Activated CD4-positive, alpha-beta T cell treated with anti-CD3 and anti-CD28 coated beads for 1 hour (primary cell): ENCODE measurements at regions not wholly inside any gene's neighbourhood (a gene's known extent, or its start where the extent isn't known, plus 50 kb on each side); places are given as distances from the start of the nearest gene placed in this dataset.
"Not testable (repeated sequence)": the region's sequence is repeated elsewhere in the genome, so short reads cannot be mapped to it uniquely, and the experiment has no call there.

Source experiments
- DNase-seq: peaks from one replicate; pipeline ENCODE4 v3.0.0-alpha.2; 2020

GRCh38 chr4:77451530-77451929, 154.1 kb upstream of the CXCL13 start:
- no peak for DNase-seq

DNA sequence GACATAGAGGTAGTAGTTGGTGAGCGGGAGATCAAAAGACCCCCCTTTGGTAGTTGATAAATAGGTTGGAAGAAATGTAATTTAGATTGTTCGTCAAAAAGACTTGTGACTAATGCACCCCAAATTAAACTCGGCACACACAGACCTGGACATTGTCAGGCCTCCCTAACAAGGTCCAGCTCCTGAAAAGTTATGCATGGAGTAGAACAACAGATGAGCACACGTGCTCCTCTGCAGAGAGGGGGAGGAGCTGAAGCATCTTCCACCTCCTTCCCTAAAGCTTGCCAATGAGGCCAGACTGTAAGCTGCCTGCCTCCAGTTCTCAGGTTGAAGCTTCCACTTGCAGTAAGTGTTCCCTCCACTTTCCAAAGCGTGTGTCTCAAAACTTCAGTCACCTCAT, 153.5 kb upstream of the CXCL13 start:
- not testable (repeated sequence) for DNase-seq

- no peak for DNase-seq
These were observed 151.7 kb upstream of the CXCL13 start for GRCh38 chr4:77453911-77454310.

GRCh38 chr4:77454858-77455257, 150.8 kb upstream of the CXCL13 start:
- DNase-seq: no peak

DNA sequence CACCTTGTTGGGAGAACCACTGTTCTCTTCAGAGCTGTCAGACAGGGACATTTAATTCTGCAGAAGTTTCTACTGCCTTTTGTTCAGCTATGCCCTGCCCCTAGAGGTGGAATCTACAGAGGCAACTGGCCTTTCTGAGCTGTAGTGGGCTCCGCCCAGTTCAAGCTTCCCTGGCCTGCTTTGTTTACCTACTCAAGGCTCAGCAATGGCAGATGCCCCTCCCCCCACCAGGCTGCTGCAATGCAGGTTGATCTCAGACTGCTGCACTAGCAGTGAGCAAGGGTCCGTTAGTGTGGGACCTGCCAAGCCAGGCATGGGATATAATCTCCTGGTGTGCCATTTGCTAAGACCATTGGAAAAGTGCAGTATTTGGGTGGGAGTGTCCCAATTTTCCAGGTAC, 141.5 kb upstream of the CXCL13 start:
- not testable (repeated sequence) for DNase-seq

DNA sequence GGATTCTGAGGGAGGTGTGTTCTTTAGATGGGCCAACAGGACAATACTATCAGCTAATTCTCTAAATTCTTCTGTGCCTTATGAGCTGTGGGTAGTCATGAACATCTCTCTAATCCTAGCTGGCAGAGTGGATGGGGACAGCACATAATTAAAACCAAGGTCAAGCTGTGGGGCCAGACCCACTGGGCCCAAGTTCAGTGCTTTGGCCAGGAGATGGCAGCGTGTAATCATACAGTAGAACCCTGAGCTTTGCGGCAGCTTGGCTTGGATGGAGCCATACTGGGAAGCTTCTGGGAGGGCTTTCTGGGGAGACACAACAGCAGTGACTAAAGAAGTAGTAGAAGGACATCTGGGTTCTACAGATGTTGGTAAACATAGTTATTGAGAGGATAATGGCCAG, 140.3 kb upstream of the CXCL13 start:
- no peak for DNase-seq

- no peak for DNase-seq
These were observed 139.2 kb upstream of the CXCL13 start for GRCh38 chr4:77466430-77466829.

GRCh38 chr4:77471821-77472495, 133.7 kb upstream of the CXCL13 start:
- no peak for DNase-seq

DNA sequence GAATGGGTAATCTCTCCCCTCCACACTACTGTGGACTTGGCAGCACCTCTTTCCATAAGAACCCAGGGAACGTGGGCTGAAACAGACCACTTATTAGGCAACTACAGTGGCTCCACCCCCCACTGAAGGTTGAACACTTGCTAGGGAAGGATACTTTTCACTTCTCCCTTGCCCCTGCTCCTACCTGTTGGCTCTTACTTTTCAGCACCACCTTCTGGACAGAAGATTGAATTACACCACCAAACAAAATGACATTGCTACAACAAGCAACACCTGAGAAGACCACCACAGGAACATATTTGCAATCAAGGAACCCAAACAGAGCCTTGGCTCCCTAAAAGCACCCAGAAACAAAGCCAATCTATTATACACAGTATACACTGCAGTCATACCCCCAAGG, 132.1 kb upstream of the CXCL13 start:
- DNase-seq: no peak

GRCh38 chr4:77481856-77482255, 123.8 kb upstream of the CXCL13 start:
- no peak for DNase-seq

- DNase-seq: no peak
These were observed 116.7 kb upstream of the CXCL13 start for GRCh38 chr4:77488882-77489281.

GRCh38 chr4:77493120-77493752, 112.4 kb upstream of the CXCL13 start:
- DNase-seq: no peak

GRCh38 chr4:77493829-77494551, 111.6 kb upstream of the CXCL13 start:
- DNase-seq: no peak

GRCh38 chr4:77496457-77496856, 109.2 kb upstream of the CXCL13 start:
- DNase-seq: no peak

GRCh38 chr4:77500801-77501200, 104.8 kb upstream of the CXCL13 start:
- DNase-seq: no peak

DNA sequence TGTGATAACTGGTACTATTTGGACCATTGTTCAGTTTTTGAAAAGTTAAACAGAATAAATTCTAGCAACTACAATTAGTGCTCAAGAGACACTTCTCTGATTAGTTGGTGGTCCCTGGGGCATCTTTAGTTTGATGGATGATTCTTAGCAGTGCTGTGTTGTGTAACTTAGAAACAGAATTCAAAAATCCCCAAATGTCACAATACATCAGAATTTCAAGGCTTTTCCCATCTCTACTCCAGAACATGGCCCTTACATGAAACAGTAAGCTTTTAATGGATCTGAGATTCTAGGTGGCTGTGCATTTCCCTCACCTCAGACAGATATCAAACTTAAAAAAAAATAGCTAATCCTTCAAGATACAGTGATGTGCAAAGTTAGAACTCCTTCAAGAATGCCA, 104.4 kb upstream of the CXCL13 start:
- no peak for DNase-seq

DNA sequence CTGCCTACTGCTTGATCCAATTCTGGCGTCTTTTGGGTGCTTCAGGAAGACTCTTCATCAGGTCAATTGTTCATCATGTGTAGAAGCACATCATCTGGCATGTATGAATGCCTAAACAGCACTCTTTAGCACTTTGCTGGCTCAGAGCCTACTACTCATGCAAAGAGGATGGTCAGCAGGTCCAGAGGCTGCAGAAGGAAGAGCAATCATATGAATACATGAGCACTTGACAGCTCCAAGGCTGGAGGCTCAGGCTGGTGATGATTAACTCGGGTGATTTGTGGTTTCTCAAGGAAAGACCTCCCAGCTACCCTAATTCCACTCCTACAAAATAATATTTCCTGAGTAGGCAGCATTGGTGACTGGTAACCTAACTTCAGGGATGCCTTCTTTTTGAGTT, 103.8 kb upstream of the CXCL13 start:
- DNase-seq: no peak

GRCh38 chr4:77504407-77504806, 101.2 kb upstream of the CXCL13 start:
- no peak for DNase-seq

DNA sequence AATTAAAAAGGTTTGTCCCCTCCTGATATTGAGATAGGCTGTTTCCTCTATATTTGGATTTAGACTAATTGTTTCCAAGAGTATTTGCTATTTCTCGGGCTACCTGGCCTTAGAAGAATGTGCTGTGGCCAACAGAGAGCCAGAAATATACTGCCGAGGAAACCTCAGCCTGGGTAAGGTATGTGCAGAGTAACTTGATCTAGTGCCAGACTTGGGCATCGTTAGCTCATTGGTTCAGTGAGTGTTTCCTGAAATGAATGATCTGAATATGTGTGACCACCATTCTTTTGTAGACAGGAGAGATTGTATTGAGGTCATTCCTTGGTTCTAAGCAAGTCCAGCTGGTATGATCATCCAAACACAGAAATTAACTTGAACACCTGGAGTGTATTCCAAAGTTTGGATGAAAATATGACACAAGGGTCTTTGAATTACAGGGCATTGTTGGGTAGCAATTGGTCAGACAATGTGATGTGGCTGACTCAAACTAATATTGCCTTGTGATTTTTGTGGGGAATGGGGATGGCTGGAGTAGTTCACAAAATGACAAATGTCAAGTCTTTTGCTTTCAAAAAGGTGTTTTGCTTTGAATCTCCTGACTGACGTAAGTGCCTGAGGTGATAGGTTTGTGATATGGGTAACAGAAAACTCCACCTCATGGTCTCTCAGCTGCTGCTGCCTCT, 100.2 kb upstream of the CXCL13 start:
- no peak for DNase-seq

GRCh38 chr4:77505958-77506319, 99.7 kb upstream of the CXCL13 start:
- DNase-seq: no peak

GRCh38 chr4:77510367-77510766, 95.3 kb upstream of the CXCL13 start:
- no peak for DNase-seq

DNA sequence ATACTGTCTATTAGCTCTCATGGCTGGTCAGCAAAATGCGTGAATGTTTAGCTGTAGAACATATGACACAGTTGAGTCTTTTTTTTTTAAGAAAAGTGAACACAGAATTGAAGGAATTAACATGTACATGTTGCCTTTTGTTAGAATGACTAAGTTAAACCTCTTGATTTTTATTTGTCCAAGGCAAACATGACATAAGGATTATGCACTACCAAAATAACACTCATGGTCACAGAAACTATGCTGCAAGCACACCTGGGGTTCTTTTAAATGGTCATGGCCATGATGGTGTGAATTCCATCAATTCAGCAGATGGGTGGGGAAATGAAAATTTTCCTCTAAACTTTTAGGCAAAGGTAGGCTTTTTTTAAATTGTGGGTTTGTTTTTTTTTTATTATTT, 80.1 kb upstream of the CXCL13 start:
- DNase-seq: no peak

DNA sequence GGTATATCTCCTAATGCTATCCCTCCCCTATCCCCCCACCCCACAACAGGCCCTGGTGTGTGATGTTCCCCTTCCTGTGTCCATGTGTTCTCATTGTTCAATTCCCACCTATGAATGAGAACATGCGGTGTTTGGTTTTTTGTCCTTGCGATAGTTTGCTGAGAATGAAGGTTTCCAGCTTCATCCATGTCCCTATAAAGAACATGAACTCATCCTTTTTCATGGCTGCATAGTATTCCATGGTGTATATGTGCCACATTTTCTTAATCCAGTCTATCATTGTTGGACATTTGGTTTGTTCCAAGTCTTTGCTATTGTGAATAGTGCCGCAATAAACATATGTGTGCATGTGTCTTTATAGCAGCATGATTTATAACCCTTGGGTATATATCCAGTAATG, 77.7 kb upstream of the CXCL13 start:
- not testable (repeated sequence) for DNase-seq

GRCh38 chr4:77538144-77538543, 67.5 kb upstream of the CXCL13 start:
- no peak for DNase-seq
